ENCODE measurements at regions not wholly inside any gene's neighbourhood (a gene's known extent, or its start where the extent isn't known, plus 50 kb on each side); places are given as distances from the start of the nearest gene placed in this dataset.

DNA sequence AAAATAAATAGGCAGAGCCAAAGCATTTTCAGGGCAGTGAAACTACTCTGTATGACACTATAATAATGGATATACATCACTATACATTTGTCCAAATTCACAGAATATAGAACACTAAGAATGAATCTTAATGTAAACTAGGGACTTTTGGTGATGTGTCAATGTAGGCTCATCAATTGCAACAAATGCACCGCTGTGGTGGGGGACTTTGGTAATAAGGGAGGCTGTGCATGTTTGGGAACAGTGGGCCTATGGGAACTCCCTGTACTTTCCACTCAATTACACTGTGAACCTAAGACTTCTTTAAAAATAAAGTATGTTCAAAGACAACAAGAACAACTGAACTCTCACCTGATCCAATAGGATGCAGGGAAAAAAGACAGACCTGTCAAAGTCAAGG, 220.7 kb downstream of the CMPK2 start:
- TF ChIP-seq, protein P1, sequence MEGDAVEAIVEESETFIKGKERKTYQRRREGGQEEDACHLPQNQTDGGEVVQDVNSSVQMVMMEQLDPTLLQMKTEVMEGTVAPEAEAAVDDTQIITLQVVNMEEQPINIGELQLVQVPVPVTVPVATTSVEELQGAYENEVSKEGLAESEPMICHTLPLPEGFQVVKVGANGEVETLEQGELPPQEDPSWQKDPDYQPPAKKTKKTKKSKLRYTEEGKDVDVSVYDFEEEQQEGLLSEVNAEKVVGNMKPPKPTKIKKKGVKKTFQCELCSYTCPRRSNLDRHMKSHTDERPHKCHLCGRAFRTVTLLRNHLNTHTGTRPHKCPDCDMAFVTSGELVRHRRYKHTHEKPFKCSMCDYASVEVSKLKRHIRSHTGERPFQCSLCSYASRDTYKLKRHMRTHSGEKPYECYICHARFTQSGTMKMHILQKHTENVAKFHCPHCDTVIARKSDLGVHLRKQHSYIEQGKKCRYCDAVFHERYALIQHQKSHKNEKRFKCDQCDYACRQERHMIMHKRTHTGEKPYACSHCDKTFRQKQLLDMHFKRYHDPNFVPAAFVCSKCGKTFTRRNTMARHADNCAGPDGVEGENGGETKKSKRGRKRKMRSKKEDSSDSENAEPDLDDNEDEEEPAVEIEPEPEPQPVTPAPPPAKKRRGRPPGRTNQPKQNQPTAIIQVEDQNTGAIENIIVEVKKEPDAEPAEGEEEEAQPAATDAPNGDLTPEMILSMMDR (IDR thresholded peaks at IDR 0.05) = no peak
- no peak for TF ChIP-seq POLR2A (IDR thresholded peaks at IDR 0.05)
- no peak for TF ChIP-seq POLR2AphosphoS5 (IDR thresholded peaks at IDR 0.05)
